NCI-H1930 (cell line): ENCODE measurements at regions not wholly inside any gene's neighbourhood (a gene's known extent, or its start where the extent isn't known, plus 50 kb on each side); places are given as distances from the start of the nearest gene placed in this dataset.
A peak's percentile ranks its signal among the peaks of the same experiment; 100 is the strongest.

Experiments used
- DNase-seq, 2 experiments: peaks; one replicate each; lab custom pipeline; 2025; lab: John Stamatoyannopoulos, UW

GRCh38 chr7:8379264-8379663 is 54.1 kb upstream of the NXPH1 start:
- DNase-seq = peak; percentile 75 to 90

GRCh38 chr7:8380130-8380529 is 53.3 kb upstream of the NXPH1 start:
- DNase-seq = peak in 1 of 2 experiments; percentile 21

- DNase-seq = no peak
These were observed 51.2 kb upstream of the NXPH1 start for GRCh38 chr7:8382004-8382730.
